GM19023 (cell line): ENCODE measurements at regions not wholly inside any gene's neighbourhood (a gene's known extent, or its start where the extent isn't known, plus 50 kb on each side); places are given as distances from the start of the nearest gene placed in this dataset.

Source experiments
- ATAC-seq: cut with Tn5 transposase; IDR thresholded peaks from one replicate; pipeline ENCODE4 v1.9.1; 2021; ENCODE audit warnings: mild to moderate bottlenecking, moderate library complexity; ENCODE audit not compliant: unreplicated experiment

DNA sequence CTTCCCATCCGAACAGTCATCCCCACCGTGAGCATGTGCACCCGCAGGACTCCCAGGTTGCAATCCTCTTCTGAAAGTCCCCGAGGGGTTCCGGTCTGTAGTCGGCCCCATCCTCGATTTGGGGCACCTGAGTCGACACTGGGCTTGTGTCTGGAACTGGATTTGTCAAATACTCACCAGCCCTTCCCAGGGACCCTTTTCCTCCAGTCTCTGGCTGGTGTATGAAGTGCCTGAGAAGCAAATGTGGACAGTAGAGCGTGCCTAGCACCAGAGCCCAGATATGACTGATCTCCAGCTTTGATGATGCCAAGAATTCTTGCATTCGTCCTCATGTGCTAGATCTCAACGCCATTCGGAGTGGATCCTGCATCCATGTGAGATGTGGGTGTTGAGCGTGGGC lies 132.5 kb upstream of the ADARB2 start:
- ATAC-seq, result no peak

- ATAC-seq, result no peak
These were observed 123.0 kb upstream of the ADARB2 start for GRCh38 chr10:1860351-1860750.

GRCh38 chr10:1858547-1858946 lies 121.2 kb upstream of the ADARB2 start:
- no peak for ATAC-seq

DNA sequence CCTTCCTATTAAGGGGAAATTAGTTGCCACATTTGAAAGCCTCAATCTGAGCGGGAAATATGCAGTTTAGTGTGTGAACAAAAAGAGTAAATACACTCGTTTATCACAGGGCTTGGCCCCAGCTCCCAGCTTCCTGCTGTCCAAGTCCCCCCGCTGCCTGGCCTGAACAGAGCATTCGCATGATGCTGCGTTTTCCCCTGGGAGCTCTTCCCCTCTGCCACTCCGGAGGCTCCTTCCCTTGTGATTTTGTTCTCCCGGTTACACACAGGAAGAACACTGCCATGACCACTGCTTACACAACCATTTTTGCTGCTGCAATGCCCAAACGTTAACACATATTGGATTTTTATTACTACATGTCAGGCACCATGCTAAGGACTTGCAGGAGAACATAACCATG lies 120.7 kb upstream of the ADARB2 start:
- no peak for ATAC-seq

DNA sequence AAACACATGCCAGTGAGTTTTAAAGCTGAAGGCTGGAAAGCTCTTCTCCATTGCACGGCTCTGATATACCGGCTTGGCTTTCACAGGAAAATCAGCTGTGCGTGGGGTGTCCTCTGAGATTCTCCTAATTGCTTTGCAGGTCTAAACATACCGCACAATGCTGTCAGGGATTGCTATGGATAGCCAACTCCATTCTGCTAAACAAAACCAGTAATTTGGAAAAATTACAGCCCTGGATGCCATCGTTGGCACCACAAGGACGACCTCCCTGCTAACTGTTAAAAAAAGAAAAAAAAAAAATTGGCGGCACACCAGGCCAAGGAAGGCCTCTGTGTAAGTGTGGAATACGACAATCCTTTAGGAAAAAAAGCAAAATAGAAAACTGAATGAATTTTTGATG lies 118.6 kb upstream of the ADARB2 start:
- ATAC-seq, result no peak

DNA sequence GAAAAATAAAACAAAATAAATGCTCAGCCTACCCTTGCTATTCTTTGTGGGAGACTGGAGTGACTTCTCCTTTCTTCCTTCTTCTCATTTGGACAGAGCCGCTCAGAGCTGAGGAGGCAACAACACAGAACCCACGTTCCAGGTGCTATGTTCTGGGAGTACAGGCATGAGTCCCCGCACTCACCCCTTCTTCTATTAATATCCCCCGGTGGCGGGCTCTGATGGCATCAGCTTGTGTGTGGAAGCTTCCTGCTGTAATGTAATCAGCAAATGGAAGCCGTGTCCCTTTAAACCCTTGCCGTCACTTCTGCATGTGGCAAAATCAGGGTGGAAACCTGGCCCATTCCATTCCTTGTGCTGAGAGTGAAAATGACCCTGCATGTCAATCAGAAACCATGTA lies 116.9 kb upstream of the ADARB2 start:
- ATAC-seq, result no peak

DNA sequence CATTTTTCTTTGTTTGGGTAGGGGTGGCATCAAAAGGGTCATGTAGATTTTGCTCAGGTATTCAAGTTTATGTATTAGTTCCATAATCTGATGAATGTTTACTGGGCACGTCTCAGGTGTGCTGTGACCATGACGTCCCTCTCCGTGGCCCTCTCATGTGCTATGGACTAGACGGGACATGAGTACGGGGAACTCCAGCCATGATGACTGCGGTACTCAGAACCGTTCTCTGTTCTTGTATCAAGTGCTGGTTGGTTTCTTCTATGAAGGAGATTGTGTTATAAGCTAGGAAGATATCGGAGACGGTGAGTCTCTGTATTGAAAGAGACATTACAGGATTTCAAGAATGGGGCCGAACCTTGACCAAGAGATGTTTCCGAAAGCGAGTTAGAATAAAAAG lies 116.5 kb upstream of the ADARB2 start:
- ATAC-seq, result no peak

DNA sequence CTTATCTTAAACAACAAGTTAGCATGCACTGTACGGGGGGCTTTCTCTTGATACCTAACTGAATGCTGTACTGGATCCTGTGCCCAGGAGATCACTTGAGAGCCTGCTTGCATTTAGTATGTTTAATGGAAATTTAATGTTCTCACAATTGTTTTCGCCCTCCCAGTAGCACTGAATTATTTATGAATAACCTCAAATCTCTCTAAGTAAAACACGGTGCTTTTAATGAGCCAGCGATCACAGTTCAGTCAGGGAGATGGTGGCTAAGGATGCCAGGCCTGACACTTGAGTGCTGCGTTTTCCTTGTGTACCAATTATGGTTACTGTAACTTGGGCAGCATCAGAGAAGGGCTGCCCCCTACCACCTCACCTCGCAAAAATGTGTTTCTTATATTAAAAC lies 115.5 kb upstream of the ADARB2 start:
- ATAC-seq, result no peak

GRCh38 chr10:1851762-1852161 lies 114.4 kb upstream of the ADARB2 start:
- ATAC-seq, result no peak

GRCh38 chr10:1850971-1851527 lies 113.7 kb upstream of the ADARB2 start:
- no peak for ATAC-seq

DNA sequence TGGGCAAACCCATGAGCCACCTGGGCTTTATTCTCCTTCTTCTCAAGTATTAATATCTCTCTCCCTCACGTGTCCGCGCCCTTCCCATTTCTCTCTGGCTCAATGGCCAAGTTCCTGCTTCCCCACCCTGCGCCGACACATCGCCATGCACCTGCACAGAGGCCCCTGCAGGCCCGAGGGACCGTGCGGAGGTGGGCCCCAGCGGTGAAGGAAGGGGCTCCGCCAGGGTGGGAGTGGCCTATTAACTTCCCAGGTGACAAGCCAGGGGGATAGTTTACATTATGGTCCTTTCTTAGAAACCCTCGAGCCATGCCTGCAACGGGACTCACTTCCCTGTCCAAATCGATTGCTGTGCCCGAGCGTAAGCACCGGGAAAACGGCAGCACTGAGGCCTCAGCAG lies 110.0 kb upstream of the ADARB2 start:
- ATAC-seq, result no peak

- no peak for ATAC-seq
These were observed 108.7 kb upstream of the ADARB2 start for GRCh38 chr10:1846032-1846431.

- ATAC-seq, result no peak
These were observed 104.4 kb upstream of the ADARB2 start for GRCh38 chr10:1841759-1842158.

DNA sequence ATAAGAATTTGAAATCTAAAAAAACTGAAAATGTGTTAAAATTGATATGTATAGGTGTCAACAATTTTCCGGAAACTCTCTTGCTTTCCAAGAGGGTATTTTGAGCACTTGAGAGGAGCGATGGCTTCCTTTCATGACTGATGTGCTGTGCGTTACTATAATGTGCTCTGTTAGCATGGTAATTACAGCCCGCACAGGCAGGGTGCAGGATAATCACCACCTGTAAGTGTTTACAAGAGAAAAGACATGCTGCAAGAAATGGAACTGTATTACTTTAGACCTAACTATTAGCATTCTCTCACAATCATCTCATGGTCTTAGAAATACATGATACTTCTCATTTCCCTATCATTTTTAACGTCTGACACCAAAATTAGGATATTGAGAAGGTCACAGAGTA lies 92.4 kb upstream of the ADARB2 start:
- no peak for ATAC-seq

DNA sequence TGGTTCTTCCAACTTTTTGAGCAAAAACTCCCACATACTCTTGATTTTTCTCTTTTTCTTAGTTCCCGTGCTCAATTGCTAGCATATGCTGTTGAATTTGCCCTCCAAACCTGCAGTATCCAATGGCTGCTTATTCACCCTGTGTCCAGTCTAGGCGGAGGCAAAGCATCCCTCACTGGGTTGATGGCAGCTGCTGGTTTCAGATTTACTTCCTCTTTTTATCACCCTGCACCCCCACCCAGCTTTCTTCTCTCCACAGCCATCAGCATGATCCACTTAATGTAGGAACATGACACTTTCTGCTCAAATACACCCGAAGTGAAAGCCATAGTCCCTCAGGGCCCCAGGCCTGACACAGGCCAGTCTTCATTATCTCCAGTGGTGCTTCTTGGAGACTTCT lies 87.6 kb upstream of the ADARB2 start:
- ATAC-seq, result peak; percentile 60

DNA sequence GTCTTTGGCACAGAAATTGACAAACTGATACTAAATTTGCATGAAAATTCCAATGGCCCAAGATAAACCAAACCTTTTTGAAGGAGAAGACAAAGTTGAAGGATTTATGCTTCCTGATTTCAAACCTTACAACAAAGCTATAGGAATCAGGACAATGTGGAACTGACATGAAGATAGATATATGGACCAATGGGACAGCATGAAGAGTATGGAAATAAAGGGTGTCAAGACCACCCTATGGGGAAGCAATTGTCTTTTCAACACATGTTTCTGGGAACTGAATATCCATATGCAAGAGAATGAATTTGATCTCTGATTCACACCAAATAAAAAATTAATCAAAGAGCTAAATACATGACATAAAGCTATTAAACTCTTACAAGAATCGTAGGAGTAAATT lies 77.2 kb upstream of the ADARB2 start:
- no peak for ATAC-seq

- ATAC-seq, result no peak
These were observed 71.9 kb upstream of the ADARB2 start for GRCh38 chr10:1809139-1809741.

DNA sequence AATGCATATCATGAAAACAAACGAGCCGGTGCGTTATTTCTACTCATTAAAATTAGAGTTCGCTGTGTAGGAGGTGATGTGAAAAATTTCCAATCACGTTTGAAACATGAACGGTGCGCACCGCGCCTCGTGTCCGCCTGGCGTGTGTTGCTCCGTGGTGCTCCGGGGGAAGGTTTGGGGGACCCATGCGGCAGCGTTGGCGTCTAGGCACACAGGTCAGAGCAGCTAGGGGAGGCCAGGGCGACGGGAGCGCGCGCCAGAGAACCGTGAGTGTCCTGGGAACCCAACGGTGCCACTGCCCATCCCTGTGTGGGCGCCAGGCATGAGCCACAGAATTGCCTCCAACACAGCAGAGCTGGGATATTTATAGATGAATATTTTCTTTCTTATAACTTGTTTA lies 70.6 kb upstream of the ADARB2 start:
- ATAC-seq, result no peak

DNA sequence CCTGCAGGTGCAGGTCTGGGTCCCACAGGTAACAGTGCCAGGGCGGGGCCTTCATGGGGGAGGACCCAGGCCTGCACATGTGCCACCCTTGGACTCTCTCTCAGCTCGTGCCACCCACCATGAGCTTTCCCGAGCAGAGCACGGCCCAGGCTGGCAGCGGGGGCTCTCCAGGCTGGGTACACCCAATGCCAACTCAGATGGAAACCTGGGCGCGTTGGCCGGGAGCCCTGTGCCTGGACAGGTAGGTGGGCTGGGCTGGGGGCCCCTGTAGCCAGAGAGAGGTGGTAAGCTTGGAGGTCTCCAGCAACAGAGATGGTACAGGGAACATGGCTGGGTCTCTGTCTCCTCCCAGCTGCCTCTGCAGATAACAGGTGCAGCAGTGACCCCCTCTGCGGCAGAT lies 69.9 kb upstream of the ADARB2 start:
- no peak for ATAC-seq

DNA sequence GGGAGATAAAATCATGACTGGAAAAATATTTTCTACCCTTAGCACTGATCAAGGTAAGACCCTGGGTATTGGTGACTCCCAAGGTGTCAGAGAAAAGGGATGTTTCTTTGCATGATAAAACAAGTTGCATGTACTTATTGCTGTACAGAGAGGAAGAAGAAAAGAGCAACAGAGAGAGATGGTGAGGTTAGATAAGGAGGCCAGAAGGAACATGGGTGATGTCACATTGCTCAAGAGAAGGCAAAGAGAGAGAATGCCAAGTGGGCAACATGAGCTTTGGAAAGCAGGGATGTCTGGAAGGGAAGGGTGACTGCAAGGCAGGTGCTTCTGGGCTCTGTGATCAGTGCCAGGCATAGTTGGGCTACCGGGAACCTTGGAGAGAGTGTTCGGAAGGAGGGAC lies 65.1 kb upstream of the ADARB2 start:
- no peak for ATAC-seq

GRCh38 chr10:1788401-1788800 lies 51.1 kb upstream of the ADARB2 start:
- ATAC-seq, result no peak
